ENCODE measurements at regions not wholly inside any gene's neighbourhood (a gene's known extent, or its start where the extent isn't known, plus 50 kb on each side); places are given as distances from the start of the nearest gene placed in this dataset.
A peak's percentile ranks its signal among the peaks of the same experiment; 100 is the strongest.

DNA sequence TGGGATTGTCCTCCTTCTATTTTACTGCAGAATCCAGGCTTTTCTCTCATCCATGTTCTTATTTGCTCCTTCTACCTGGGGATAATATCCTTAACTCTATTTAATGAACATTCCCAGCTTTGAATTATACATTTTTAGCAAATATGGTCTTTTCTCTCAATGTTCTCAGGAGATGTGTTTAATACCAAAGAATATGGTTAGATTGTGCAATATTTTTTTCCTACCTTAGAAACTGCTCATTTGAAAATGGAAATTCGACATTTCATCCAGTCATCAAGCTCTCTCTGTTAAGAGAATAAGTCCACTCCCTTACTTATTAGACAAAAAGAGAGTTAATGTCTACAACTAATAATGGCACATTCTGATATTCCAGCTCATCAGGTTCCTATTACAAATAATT, 160.4 kb upstream of the GULP1 start:
- DNase-seq (ENCODE audit: low read depth, low spot score): no peak

DNA sequence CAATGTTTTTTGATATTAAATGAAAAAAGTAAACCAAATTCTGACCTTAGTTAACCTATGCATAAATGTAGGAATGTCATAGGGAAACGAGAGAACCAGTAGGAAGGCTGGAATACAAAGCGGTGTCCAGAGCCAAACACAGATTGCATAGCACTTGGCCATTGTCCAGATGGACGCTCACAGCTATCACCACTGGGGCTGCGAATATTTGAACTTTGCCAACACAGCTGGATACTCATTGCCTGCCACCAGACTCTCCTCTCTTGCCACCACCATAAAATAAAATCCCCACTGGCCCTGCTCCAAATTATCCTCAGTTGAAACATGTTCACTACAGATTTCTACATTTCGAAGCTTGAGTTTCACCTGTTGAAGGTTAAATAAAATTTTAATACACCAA, 159.3 kb upstream of the GULP1 start:
- DNase-seq (ENCODE audit: low read depth, low spot score): no peak

DNA sequence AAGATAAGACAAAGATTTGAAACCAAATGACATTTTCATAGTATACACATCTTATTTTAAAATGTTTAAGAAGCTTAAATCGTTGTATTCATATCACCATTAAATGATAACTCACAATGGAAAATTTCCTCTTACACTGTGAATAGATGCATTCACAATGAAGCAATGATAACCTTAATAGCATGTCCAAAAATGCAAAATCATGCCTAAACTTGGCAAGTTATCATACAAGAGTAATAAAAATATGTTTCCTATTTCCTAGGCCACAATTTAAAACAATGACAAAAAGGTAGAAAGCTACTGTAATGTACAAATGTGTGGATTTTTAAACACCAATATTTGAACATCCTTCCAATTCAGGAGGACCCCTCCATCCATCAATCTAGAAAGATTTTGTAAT, 157.4 kb upstream of the GULP1 start:
- DNase-seq (ENCODE audit: low read depth, low spot score): no peak

DNA sequence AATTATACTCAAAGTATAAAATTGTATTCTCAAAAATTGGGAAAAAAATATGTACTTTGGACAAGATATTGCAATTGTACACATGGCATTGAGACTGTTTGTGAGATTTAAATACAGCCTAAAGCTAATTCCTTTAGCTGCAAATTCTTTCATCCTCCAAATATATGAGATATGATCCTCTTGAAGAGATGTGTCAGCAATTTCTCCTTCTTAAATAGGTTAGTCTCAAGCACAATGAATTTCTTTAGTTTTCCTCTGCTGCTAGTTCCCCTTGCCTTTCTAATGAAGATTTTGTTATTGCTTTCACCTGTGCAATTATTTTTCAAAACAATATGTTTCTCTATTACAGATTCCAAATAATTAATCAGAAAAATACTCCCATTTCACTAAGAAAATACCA, 153.4 kb upstream of the GULP1 start:
- no peak for DNase-seq (ENCODE audit: low read depth, low spot score)

DNA sequence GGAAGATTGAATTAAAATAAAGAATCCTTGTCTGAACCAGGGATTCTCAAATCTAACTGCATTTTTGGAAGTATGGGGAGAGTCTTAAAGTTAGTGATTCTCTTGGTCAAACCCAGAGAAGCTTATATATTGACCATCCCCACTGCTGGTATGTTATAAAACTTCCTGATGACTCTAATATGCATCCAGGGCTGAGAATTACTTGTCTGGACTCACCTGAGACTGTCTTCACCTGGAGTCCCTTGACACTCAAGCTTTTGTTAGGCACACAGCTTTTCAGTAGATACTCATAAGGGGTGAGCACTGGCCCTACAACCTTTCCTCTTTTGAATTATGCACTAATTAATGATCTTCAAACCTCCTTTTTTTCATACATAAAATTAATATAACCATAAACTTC, 149.6 kb upstream of the GULP1 start:
- no peak for DNase-seq (ENCODE audit: low read depth, low spot score)

DNA sequence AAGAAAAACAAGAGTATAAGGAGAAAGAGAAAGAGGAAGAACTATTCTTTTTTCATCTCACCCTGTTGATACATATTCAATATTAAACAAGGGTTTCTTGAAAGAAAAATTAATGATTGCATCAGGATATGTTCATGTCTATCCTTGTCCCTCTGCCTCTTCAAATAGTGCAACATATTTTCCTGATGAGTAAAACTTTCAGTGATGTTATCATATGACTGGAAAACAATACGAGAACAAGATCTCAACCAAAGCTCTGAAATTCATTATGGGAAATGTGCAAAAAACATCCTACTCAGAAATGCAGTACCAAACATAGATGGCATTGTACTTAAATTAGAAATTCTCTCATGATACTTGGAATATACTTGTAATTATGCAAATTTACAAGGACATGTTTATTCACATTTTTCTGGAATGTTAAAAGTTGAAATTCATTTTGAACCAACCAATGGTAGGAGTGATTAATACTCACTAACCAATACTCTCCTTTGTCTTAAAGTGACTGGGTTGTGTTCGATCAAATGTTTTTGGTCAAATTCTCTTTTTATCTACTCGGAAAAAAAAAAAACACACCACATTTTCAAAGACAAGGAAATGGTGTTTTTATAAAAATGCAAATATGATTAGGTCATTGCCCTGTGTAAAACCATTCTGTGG, 148.9 kb upstream of the GULP1 start:
- DNase-seq (ENCODE audit: low read depth, low spot score): peak; percentile 0

DNA sequence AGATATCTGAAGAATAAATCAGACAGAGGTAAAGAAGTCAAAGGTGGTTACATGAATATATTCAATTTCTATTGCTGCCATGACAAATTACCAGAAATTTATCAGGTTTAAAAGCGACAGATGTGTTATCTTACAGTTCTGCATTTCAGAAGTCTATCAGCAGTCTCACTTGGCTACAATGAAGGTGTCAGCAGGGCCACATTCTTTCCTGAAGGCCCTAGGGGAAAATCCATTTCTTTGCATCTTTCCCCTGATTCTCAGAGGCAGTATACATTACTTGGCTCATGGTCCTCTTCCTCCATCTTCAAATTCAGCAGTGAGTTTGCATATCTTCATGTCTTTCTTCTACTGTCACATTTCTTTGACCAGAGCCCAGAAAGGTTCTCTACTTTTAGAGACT, 145.8 kb upstream of the GULP1 start:
- no peak for DNase-seq (ENCODE audit: low read depth, low spot score)

DNA sequence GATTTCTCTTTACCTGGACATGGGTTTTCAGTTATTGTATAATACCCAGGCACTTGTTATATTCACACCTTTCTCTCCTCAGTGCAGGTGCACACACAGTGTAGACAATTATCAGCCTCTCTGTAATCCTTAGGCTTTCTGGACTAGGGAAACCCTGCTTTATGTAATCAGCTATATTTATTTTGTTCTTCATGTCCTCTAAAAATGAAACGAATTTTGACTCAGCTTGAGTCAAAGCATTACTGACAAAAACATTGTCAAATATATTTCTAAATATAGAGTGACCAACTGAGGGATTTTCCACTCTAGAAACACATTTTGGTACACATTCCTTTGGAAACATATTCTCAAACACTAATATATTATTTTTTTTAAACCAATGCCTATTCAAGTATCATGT, 144.8 kb upstream of the GULP1 start:
- no peak for DNase-seq (ENCODE audit: low read depth, low spot score)

DNA sequence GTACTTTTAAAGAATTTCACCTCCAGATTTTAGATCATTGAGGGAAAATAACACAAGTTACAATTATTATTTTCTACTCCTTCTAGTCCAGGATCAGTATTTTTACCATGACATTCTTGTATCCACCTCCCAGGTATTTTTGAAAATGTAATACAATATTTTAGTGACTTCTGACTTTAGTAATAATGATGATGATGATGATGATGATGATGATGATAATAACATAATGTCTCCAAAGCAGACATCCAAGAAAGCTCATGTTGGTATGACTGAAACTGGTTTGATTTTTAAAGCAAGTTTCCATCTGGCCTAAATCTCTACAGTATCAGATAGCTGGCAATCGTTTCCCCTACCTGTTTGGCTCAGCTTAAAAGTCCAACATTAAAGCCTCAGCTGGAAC, 140.0 kb upstream of the GULP1 start:
- no peak for DNase-seq (ENCODE audit: low read depth, low spot score)

DNA sequence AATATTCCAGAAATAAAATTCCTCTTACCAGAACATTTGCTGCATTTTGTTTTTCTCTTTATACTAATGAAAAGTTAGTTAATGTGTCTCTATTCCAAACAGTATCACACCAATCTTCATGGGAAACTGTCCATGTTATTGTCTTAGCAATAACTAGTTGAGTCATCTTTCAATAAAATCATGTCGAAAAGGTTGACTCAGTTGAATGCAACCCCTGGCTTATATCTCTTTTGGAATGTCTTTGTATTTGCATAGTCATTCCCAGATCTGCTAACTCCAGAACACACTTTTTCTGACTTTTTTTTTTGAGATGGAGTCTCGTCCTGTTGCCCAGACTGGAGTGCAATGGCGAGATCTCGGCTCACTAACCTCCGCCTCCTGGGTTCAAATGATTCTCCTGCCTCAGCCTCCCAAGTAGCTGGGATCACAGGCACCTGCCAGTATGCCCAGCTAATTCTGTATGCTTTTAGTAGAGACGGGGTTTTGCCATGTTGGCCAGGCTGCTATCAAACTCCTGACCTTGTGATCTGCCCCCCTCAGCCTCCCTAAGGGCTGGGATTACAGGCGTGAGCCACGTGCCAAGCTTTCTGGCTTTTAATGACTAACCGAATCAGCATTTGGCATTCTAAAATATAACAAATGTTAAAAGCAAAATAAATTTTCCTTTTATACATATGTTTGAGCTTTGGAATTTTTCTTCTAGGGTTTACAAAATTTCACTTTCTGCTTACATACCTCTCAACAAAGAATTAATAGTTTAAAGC, 133.2 kb upstream of the GULP1 start:
- no peak for DNase-seq (ENCODE audit: low read depth, low spot score)

DNA sequence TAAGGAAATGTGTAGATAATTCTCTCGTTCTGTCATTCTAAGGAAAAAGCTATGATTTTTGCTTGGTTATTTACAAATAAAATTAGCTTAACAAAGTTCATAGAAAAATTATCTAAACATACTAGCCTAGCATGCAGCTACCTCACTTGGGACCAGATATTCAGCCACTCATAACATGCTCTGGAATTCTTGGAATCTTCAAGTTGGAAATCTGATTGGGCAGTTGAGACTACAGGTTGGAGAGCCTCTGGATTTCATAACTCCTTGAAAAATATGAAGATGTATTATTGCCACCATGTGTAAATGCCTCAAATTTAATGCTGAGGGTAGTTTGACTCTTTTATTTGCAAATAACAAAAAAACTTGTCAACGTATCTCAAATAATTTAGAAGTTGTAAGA, 132.2 kb upstream of the GULP1 start:
- no peak for DNase-seq (ENCODE audit: low read depth, low spot score)

DNA sequence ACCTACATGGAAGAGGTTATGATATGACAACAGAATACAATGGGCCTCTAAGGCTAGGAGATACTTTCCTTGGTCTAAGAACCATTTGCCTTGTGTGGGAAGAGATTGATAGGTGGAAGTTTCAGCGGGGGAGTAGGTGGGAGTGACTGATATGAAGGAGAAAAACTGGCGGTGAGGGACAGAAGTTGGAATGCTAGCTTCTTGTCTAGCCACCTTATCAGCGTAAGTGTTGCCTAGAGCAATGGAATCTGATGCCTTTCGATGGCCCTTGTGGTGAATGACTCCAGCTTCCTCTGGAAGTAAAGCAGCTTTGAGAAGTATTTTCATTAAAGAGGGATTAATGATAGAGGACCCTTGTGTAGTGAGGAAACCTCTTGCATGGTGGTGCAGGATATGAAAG, 121.3 kb upstream of the GULP1 start:
- DNase-seq (ENCODE audit: low read depth, low spot score): no peak

DNA sequence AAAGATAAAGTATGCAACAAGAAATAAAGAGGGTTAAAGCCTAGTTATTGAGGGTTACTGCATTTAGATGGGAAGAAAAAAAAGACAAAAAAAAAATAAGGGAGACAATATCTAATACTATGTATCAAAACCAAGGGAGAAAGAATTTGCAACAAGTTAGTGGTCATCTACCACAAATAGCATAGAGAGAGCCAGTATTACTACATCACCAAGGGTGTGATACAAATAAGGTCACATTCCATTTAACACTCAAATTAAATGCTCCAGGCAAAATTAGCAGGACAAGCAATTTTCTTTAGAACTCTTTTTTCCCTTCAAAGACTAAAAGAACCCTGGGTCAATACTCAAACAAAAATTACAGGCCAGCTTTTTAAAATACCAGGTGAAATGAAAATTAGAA, 115.1 kb upstream of the GULP1 start:
- no peak for DNase-seq (ENCODE audit: low read depth, low spot score)

DNA sequence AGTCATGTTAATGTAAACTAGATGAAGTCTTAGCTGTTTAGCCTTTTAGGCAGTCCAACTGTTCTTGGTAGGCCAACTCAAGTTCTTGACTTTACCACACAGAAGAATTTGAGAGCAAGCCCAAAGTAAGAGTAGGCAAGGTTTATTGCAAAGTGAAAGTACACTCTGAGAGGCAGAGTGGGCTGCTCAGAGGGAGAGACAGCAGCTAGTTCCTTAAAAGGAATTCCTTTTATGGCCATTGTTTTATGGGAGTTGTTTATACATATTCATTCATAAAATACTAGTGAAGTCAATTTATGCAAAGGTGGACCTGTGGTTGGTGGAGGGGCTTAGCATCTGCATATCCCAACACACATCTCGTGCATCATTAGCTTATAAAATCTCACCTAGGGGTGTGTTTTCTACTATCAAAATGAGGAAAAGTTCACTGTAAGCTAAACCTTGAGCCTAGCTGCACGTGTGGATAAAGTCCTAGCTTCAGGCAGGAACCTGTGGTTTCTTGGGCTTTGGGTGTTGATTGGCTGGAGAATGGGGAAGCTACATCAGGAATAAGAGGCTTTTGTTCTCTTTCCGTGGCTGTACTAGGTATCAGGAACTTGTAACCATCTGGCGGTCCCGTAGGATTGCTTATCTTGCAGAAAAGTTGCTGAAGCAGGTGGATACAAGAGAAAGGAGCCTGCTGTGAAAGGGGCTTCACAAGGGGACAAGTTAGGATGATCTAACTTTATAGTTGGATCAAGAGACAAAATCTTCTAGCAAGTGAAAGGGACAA, 110.4 kb upstream of the GULP1 start:
- no peak for DNase-seq (ENCODE audit: low read depth, low spot score)

DNA sequence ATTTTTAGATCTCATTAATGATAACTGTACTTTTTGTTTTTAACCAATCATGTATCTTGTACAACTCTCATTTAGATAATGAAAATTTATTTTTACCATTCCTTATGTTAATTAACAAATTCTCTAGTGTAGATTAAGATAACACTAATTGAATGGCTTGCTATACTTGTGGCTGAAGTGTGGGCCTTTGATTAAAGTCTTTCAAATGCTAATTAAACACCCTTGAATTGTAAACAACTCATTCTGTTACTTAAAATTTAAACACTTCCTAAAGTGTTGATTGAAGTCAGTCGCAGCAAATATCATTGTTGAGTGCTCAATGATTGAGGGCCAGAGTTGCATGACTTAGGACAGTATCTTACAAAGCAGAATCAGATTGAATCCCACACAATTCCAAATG, 109.8 kb upstream of the GULP1 start:
- DNase-seq (ENCODE audit: low read depth, low spot score): no peak

DNA sequence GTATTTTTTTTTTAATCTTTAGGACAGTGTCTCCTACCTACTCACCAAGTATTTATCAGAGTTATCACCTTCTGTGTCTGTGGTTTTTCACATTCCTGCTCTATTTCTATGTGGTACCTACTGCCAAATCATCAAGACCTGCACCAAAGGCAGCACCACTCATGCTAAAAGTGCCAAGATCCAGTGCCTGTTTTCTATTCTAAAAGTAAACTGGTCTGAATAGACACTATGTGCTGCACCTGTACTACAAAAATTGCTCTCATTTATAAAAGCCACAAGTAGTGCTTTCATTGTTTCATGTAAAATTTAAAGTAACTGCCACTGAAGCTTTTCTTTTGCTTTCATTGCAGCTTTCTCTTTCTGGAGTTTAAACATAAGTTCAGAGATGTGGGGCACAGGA, 103.9 kb upstream of the GULP1 start:
- no peak for DNase-seq (ENCODE audit: low read depth, low spot score)

DNA sequence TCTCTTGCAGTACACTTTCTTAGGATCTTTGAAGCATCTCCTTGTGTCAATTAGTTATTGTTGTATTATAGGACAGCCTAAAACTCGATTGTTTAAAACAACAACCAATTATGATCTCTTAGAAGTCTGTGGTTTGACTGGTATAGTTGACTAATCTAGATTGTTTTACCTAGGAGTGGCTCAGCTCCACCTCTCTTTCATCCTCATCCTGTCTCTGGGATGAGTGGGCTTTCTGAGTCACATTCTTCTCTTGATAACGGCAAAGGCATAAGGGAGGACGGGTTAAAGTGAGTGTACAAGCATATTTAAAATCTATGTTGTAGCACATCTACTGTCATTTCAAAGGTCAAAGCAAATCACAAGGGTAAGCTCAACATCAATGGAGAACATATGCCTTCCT, 102.3 kb upstream of the GULP1 start:
- no peak for DNase-seq (ENCODE audit: low read depth, low spot score)

DNA sequence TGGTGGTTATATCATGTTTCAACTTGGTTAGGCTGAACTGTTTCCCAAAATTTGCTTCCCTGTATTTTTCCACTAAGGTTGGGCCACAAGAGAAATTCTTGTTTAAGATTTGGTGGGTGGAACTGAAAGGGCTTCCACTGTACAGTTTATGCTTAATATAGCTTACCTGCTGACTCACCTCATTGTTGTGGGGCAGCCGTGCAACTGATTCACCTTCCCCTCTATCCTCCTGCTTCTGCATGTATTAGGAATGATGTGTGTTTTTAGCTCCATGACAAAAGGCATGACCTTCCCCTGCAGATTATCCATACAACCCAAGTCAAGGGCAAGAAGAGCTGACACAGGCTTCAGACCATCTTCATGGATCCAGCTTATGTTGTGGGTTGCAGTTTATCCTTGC, 98.4 kb upstream of the GULP1 start:
- DNase-seq (ENCODE audit: low read depth, low spot score): no peak

DNA sequence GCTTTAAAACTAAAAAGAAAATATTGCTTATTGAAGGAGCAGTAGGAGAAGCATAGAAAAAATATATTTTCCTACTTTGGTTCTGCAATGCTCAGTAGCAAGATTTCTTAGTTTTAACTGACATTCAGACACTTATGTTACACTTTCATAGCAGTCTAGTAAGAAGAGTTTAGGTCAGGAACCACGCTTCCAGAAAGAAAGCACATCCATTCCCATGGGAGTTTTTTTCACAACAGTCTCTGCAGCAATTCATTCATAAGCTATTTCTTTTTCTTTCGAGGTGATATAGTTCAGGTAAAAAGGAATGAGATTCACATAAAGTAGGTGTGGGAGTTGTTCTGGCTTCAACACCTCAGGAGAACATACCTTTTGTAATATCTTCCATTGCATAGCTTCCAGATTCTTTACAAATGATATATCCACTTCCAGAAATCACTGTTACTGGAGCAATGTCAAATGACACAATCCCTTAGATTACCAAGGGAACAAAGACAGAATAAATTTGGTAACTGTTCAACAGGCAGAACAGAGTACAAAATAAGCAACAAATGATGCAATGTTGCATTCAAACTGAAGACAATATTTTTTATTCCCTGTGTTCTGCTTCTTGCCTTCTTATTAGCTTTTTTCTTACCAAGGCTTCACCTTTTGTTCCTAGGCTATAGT, 95.2 kb upstream of the GULP1 start:
- no peak for DNase-seq (ENCODE audit: low read depth, low spot score)

DNA sequence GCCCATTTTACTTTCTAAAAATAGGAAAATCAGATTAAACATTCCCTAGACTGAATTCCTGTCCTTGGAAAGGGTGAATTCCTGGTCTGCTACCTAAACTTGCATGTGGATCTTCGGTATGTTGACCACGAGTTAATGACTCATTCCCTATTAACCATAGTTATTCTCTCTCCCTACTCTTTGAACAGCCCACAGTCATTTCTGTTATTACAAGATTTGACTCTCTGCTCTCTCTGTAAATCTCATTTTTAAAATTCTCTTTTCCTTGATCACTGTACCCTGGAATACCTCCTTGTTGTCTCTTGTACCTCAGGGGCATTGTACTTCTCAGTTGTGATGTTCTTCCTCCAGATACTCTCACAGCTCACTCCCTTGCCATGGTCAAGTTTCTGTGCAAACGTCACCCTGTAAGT, 92.0 kb upstream of the GULP1 start:
- DNase-seq (ENCODE audit: low read depth, low spot score): no peak

DNA sequence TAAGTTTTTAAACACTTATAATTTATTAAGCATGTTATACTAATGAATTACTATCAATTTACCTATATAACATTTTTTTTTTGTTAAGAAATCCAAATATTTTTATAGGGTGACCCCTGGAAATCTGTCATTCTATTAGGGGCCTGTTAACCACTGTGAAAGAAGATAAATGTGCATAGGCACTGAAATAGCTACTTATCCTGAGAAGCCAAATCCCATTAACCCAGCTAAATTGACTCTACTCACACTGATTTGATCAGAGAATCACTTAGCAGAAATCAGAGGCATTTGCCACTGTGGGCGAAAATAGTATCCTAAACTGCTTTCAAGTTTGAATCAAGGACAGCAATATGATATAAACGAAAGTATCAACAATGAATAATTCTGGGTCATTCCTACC, 90.0 kb upstream of the GULP1 start:
- DNase-seq (ENCODE audit: low read depth, low spot score): no peak

DNA sequence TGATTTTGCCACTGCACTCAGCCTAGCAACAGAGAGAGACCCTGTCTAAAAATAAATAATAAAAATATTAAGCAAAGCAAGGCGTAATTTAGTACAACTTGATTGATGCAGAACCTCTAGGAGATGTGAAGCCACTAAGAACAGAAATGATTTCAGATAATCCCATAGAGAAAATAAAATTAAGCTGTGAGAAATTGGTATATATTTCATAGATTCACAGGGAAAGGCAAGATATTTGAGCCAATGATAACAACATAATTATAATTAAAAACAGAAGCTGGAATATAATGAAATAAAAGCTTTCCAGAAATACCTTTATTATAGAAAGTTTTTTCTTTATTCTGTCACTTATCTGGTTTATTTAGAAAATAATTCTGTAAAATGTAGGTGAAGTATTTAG, 88.9 kb upstream of the GULP1 start:
- no peak for DNase-seq (ENCODE audit: low read depth, low spot score)
